Hematopoietic multipotent progenitor cell treated with erythropoietin and hydrocortisone succinate and interleukin-3 and kit ligand, for 17 days (in vitro differentiated cells): ENCODE measurements at regions not wholly inside any gene's neighbourhood (a gene's known extent, or its start where the extent isn't known, plus 50 kb on each side); places are given as distances from the start of the nearest gene placed in this dataset.

Experiments used
- DNase-seq: peaks from one replicate; pipeline ENCODE4 v3.0.0-alpha.2; 2015; ENCODE audit warnings: low spot score

GRCh38 chr18:47333926-47334635 is 82.6 kb upstream of the SKOR2 start:
- DNase-seq: no peak

- no peak for DNase-seq
Observed at GRCh38 chr18:47331641-47332040, 80.2 kb upstream of the SKOR2 start.

GRCh38 chr18:47331026-47331425 is 79.6 kb upstream of the SKOR2 start:
- no peak for DNase-seq

GRCh38 chr18:47323158-47323557 is 71.7 kb upstream of the SKOR2 start:
- no peak for DNase-seq

- no peak for DNase-seq
Observed at GRCh38 chr18:47321815-47322214, 70.4 kb upstream of the SKOR2 start.

- DNase-seq: no peak
Observed at GRCh38 chr18:47317824-47318508, 66.5 kb upstream of the SKOR2 start.

- DNase-seq: no peak
Observed at GRCh38 chr18:47316924-47317323, 65.5 kb upstream of the SKOR2 start.

GRCh38 chr18:47313901-47314300 is 62.4 kb upstream of the SKOR2 start:
- no peak for DNase-seq

- DNase-seq: no peak
Observed at GRCh38 chr18:47311585-47311984, 60.1 kb upstream of the SKOR2 start.
